Bronchial epithelial cell (primary cell): ENCODE measurements at regions not wholly inside any gene's neighbourhood (a gene's known extent, or its start where the extent isn't known, plus 50 kb on each side); places are given as distances from the start of the nearest gene placed in this dataset.
"Not testable (repeated sequence)": the region's sequence is repeated elsewhere in the genome, so short reads cannot be mapped to it uniquely, and the experiment has no call there.

Experiments
- DNase-seq: peaks from one replicate; pipeline ENCODE4 v3.0.0-alpha.2; 2010; ENCODE audit warnings: low read depth
- FAIRE-seq: peaks from 2 replicates; lab custom pipeline; 2011; peaks lifted over from hg19 to GRCh38; lab: Jason Lieb, UNC
- H3K27me3 ChIP-seq: 2 replicates; pipeline ENCODE4 v1.5.1; 2011; ENCODE audit warnings: low read length; ENCODE audit not compliant: control insufficient read depth, insufficient read depth
- H3K36me3 ChIP-seq: 2 replicates; pipeline ENCODE4 v1.5.1; 2011; ENCODE audit warnings: low read length; ENCODE audit not compliant: control insufficient read depth, insufficient read depth
- H3K4me3 ChIP-seq: 2 replicates; pipeline ENCODE4 v1.5.1; 2011; ENCODE audit warnings: mild to moderate bottlenecking, low read depth, low read length, control low read depth
- CTCF ChIP-seq: IDR thresholded peaks from 2 replicates; pipeline ENCODE4 v1.5.1; 2011; ENCODE audit warnings: mild to moderate bottlenecking, moderate library complexity, low read length, control low read depth, inconsistent platforms; ENCODE audit not compliant: insufficient read depth, severe bottlenecking

DNA sequence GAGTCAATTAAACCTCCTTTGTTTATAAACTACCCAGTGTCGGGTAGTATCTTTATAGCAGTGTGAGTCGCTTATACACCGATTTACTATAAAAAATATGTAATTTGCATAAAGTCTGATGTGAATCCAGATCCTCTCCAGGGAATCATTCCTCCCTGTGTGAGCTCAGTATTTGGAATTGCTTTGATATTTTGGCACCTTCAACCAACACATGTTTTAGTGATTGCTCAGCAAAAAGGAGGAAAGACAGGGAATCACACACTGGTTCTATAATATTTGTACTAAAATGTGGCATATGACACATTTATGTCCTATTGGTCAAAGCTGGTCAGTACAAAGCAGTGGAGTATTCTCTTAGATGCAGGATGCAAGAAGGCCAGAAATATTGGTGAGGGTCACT, 703.9 kb upstream of the ATXN7L3B start:
- FAIRE-seq: no peak

GRCh38 chr12:73841963-73842362, 695.7 kb upstream of the ATXN7L3B start:
- DNase-seq: no peak
- FAIRE-seq: no peak
- TF ChIP-seq CTCF: no peak
- no peaks in the 10 kb centered on the region for H3K27me3 ChIP-seq
- H3K36me3 ChIP-seq: no peaks in the 10 kb centered on the region
- no peak overlapping the region for H3K4me3 ChIP-seq

More for the DNA sequence above, 703.9 kb upstream of the ATXN7L3B start:
- TF ChIP-seq CTCF: no peak
- DNase-seq: no peak
- H3K36me3 ChIP-seq: no peaks in the 10 kb centered on the region
- no peak overlapping the region for H3K4me3 ChIP-seq
- H3K27me3 ChIP-seq: no peaks in the 10 kb centered on the region

DNA sequence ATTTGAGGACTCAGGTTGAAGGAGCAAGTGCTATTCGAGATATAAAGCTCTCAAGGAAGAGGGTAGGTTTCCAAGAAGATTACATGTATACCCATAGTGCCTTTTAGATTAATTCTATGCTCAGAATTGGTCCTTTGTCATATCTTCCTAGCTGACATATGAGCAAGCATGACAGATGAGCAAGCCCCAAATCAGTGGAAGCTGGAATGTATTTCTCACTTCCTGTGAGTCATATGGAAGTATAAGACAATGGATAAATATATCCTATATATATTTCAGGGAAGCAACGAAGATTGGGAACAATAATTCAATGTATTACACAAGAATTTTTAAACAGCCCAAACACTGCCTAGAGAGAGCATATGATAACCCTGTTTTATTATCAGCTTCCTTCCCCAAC, 674.1 kb upstream of the ATXN7L3B start:
- Histone ChIP-seq H3K36me3 (no peaks in the 10 kb centered on the region), H3K4me3 (no peak overlapping the region), H3K27me3 (no peaks in the 10 kb centered on the region)
- FAIRE-seq: no peak
- TF ChIP-seq CTCF: no peak
- DNase-seq: peak; percentile 87

GRCh38 chr12:73867147-73867546, 670.5 kb upstream of the ATXN7L3B start:
- no peak overlapping the region for H3K4me3 ChIP-seq
- TF ChIP-seq CTCF: no peak
- peak; percentile 55 for DNase-seq
- H3K36me3 ChIP-seq: no peaks in the 10 kb centered on the region
- FAIRE-seq: no peak
- no peaks in the 10 kb centered on the region for H3K27me3 ChIP-seq

DNA sequence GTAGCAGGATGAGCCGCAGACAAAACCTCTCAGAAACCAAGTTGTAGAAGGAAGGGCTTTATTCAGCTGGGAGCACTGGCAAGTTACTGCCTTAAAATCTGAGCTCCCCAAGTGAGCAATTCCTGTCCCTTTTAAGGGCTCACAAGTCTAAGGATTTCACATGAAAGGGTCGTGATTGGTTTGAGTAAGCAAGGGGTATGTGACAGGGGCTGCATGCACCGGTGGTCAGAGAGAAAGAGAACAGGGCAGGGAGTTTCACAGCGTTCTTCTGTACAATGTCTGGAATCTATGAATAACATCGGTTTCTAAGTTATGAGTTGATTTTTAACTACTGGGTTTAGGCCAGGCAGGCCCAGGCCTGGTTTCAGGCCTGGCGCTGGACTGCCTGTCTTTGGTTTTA, 660.3 kb upstream of the ATXN7L3B start:
- not testable (repeated sequence) for H3K36me3 ChIP-seq, H3K4me3 ChIP-seq, DNase-seq, H3K27me3 ChIP-seq, FAIRE-seq

- DNase-seq (peak; percentile 29), FAIRE-seq (no peak)
- H3K36me3 ChIP-seq: no peaks in the 10 kb centered on the region
- no peak overlapping the region for H3K4me3 ChIP-seq
- no peak for TF ChIP-seq CTCF
- H3K27me3 ChIP-seq: no peaks in the 10 kb centered on the region
Observed at GRCh38 chr12:73892201-73892600, 645.4 kb upstream of the ATXN7L3B start.
